NOMO-1 treated with DMSO at 0.1 percent for 48 hours (cell line): ENCODE measurements at regions not wholly inside any gene's neighbourhood (a gene's known extent, or its start where the extent isn't known, plus 50 kb on each side); places are given as distances from the start of the nearest gene placed in this dataset.
"Not testable (repeated sequence)": the region's sequence is repeated elsewhere in the genome, so short reads cannot be mapped to it uniquely, and the experiment has no call there.

ENCODE experiments used
- DNase-seq: peaks from one replicate; lab custom pipeline; 2025; ENCODE audit not compliant: unreplicated experiment; lab: John Stamatoyannopoulos, UW

GRCh38 chr16:88162778-88163177 is 211.5 kb downstream of the BANP start:
- DNase-seq = not testable (repeated sequence)

GRCh38 chr16:88164196-88165039 is 213.2 kb downstream of the BANP start:
- DNase-seq = not testable (repeated sequence)

- not testable (repeated sequence) for DNase-seq
These were observed 213.9 kb downstream of the BANP start for GRCh38 chr16:88165040-88165544.

GRCh38 chr16:88165683-88166082 is 214.4 kb downstream of the BANP start:
- DNase-seq = not testable (repeated sequence)

- not testable (repeated sequence) for DNase-seq
These were observed 215.1 kb downstream of the BANP start for GRCh38 chr16:88166209-88166773.

- not testable (repeated sequence) for DNase-seq
These were observed 214.8 kb upstream of the ZNF469 start for GRCh38 chr16:88167798-88168556.

GRCh38 chr16:88168557-88168949 is 214.2 kb upstream of the ZNF469 start:
- not testable (repeated sequence) for DNase-seq

GRCh38 chr16:88169136-88169830 is 213.5 kb upstream of the ZNF469 start:
- DNase-seq = not testable (repeated sequence)

GRCh38 chr16:88169831-88170165 is 213.0 kb upstream of the ZNF469 start:
- DNase-seq = not testable (repeated sequence)

GRCh38 chr16:88170528-88170991 is 212.2 kb upstream of the ZNF469 start:
- DNase-seq = peak; percentile 32

GRCh38 chr16:88171126-88171525 is 211.6 kb upstream of the ZNF469 start:
- DNase-seq = not testable (repeated sequence)

- DNase-seq = not testable (repeated sequence)
These were observed 206.6 kb upstream of the ZNF469 start for GRCh38 chr16:88176184-88176583.

- not testable (repeated sequence) for DNase-seq
These were observed 206.1 kb upstream of the ZNF469 start for GRCh38 chr16:88176591-88177180.

- DNase-seq = not testable (repeated sequence)
These were observed 204.5 kb upstream of the ZNF469 start for GRCh38 chr16:88178251-88178650.

- DNase-seq = not testable (repeated sequence)
These were observed 203.9 kb upstream of the ZNF469 start for GRCh38 chr16:88178896-88179295.

GRCh38 chr16:88182967-88183881 is 199.5 kb upstream of the ZNF469 start:
- not testable (repeated sequence) for DNase-seq

GRCh38 chr16:88184053-88184452 is 198.7 kb upstream of the ZNF469 start:
- not testable (repeated sequence) for DNase-seq

- not testable (repeated sequence) for DNase-seq
These were observed 198.0 kb upstream of the ZNF469 start for GRCh38 chr16:88184566-88185355.
